ENCODE measurements at regions not wholly inside any gene's neighbourhood (a gene's known extent, or its start where the extent isn't known, plus 50 kb on each side); places are given as distances from the start of the nearest gene placed in this dataset.

DNA sequence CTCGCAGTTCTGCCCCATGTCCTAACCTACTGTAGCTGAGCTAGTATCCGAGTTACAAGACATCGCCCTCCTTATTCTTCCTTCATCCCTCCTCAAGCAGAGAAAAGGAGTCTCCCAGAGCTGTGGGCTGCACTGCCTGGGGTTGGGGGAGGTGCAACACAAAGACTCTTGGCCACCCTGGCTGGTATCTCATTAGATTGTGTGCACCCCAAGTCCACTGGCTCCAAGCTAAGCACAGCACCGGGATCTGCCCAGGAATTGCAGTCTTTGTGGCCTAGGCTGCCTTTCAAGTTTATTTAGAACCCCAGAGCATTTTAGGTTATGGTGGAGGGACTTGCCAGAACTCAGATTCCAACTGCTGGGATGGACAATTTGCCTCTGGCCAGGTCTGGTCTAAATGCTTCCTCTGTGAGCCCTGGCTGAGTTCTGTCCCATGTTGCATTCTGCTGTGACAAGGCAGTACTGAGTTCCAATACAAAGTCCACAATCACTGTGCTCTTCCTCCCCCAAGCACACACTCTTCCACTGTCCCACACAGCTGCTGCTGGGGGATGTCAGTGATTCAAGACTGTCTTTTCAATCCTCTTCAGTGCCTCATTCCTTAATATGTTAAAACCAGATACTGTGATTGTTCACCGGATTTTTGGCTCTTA lies 169.6 kb upstream of the CLEC14A start:
- ATAC-seq, result no peak
- TF ChIP-seq SNAI2 (CRISPR knock-in tag; IDR thresholded peaks at IDR 0.05), result no peak
- no peak for TF ChIP-seq TOX (CRISPR knock-in tag; IDR thresholded peaks at IDR 0.05; ENCODE audit: borderline replicate concordance)
- no peak for TF ChIP-seq ZNF70 (CRISPR knock-in tag; IDR thresholded peaks at IDR 0.05)

DNA sequence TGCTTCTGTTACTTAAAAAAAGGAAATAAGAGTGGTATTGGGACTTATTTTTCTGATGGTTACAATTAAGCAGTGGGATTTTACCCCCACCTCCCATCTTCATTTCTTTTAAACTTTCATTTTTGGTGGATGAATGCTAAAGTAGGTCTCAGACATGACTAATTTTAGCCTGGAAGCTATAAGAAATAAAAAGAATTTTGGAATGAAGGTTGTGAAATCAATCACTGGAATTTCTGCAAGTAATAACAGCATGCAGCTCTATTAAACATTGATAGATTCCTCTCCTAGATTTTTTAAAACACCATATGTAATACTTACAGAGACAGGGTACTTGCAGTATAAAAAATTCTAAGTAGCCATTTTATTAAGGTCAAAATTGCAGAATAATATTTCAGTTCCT lies 164.2 kb upstream of the CLEC14A start:
- ATAC-seq, result no peak
- TF ChIP-seq TOX (CRISPR knock-in tag; IDR thresholded peaks at IDR 0.05; ENCODE audit: borderline replicate concordance) (no peak), ESRRG (CRISPR knock-in tag; IDR thresholded peaks at IDR 0.05) (no peak), RARB (CRISPR knock-in tag; IDR thresholded peaks at IDR 0.05) (no peak), ZNF565 (CRISPR knock-in tag; conservative IDR thresholded peaks at IDR 0.05; ENCODE audit: low read depth) (no peak), ARNTL (CRISPR knock-in tag; IDR thresholded peaks at IDR 0.05; ENCODE audit: borderline replicate concordance, low read depth) (no peak), BACH2 (CRISPR knock-in tag; IDR thresholded peaks at IDR 0.05; ENCODE audit: borderline replicate concordance) (no peak), GLIS3 (CRISPR knock-in tag; IDR thresholded peaks at IDR 0.05) (no peak), SNAI2 (CRISPR knock-in tag; IDR thresholded peaks at IDR 0.05) (no peak)
- TF ChIP-seq, protein P1, sequence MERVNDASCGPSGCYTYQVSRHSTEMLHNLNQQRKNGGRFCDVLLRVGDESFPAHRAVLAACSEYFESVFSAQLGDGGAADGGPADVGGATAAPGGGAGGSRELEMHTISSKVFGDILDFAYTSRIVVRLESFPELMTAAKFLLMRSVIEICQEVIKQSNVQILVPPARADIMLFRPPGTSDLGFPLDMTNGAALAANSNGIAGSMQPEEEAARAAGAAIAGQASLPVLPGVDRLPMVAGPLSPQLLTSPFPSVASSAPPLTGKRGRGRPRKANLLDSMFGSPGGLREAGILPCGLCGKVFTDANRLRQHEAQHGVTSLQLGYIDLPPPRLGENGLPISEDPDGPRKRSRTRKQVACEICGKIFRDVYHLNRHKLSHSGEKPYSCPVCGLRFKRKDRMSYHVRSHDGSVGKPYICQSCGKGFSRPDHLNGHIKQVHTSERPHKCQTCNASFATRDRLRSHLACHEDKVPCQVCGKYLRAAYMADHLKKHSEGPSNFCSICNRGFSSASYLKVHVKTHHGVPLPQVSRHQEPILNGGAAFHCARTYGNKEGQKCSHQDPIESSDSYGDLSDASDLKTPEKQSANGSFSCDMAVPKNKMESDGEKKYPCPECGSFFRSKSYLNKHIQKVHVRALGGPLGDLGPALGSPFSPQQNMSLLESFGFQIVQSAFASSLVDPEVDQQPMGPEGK (CRISPR knock-in tag; IDR thresholded peaks at IDR 0.05; ENCODE audit: borderline replicate concordance), result no peak
- TF ChIP-seq, protein P2, sequence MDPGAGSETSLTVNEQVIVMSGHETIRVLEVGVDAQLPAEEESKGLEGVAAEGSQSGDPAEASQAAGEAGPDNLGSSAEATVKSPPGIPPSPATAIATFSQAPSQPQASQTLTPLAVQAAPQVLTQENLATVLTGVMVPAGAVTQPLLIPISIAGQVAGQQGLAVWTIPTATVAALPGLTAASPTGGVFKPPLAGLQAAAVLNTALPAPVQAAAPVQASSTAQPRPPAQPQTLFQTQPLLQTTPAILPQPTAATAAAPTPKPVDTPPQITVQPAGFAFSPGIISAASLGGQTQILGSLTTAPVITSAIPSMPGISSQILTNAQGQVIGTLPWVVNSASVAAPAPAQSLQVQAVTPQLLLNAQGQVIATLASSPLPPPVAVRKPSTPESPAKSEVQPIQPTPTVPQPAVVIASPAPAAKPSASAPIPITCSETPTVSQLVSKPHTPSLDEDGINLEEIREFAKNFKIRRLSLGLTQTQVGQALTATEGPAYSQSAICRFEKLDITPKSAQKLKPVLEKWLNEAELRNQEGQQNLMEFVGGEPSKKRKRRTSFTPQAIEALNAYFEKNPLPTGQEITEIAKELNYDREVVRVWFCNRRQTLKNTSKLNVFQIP (CRISPR knock-in tag; IDR thresholded peaks at IDR 0.05; ENCODE audit: borderline replicate concordance, low read depth), result no peak
- TF ChIP-seq, protein P3, sequence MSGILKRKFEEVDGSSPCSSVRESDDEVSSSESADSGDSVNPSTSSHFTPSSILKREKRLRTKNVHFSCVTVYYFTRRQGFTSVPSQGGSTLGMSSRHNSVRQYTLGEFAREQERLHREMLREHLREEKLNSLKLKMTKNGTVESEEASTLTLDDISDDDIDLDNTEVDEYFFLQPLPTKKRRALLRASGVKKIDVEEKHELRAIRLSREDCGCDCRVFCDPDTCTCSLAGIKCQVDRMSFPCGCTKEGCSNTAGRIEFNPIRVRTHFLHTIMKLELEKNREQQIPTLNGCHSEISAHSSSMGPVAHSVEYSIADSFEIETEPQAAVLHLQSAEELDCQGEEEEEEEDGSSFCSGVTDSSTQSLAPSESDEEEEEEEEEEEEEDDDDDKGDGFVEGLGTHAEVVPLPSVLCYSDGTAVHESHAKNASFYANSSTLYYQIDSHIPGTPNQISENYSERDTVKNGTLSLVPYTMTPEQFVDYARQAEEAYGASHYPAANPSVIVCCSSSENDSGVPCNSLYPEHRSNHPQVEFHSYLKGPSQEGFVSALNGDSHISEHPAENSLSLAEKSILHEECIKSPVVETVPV (CRISPR knock-in tag; IDR thresholded peaks at IDR 0.05), result no peak

DNA sequence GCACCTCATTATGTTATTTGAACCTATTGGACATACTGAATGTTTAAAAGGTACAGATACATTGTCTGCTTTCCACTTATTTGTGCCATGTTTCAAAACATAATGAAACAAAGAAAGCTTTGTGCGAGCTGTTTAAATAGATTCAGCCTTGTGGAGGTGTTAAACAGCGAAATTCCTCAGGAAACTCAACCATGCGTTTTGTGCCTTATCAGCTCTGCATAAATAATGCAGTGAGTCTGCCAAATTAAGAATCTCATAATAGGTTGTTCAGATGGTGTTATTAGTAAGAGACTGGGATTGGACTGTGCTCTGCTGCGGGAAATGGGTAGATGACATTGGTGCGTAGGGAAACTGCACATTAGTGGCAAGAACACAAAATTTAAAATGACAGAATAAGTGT lies 163.7 kb upstream of the CLEC14A start:
- ATAC-seq, result no peak
- TF ChIP-seq ESRRG (CRISPR knock-in tag; IDR thresholded peaks at IDR 0.05), result no peak
- no peak for TF ChIP-seq TOX (CRISPR knock-in tag; IDR thresholded peaks at IDR 0.05; ENCODE audit: borderline replicate concordance)
- TF ChIP-seq, protein P4, sequence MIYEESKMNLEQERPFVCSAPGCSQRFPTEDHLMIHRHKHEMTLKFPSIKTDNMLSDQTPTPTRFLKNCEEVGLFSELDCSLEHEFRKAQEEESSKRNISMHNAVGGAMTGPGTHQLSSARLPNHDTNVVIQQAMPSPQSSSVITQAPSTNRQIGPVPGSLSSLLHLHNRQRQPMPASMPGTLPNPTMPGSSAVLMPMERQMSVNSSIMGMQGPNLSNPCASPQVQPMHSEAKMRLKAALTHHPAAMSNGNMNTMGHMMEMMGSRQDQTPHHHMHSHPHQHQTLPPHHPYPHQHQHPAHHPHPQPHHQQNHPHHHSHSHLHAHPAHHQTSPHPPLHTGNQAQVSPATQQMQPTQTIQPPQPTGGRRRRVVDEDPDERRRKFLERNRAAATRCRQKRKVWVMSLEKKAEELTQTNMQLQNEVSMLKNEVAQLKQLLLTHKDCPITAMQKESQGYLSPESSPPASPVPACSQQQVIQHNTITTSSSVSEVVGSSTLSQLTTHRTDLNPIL (CRISPR knock-in tag; IDR thresholded peaks at IDR 0.05; ENCODE audit: low read depth), result no peak

DNA sequence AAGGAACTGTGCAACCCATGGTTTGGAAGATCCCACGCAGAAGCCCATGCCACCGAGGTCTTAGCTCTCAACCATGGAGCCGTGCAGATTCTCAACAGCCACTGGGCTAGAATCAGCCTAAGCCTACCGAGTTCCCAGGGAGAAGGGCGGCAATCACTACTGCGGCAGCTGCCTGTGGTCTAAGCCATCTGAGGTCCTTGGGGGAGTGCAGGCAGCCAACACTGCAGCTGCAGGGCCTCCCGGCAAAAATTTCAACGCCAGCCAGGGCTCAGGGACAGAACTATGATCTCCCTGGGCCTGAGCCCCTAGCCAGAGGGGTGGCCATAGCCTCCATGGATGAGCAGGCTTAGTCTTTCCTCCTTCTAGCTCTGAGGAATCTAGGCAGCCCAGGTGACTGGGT lies 156.8 kb upstream of the CLEC14A start:
- no peak for ATAC-seq
- TF ChIP-seq GLIS3 (CRISPR knock-in tag; IDR thresholded peaks at IDR 0.05) (no peak), RARB (CRISPR knock-in tag; IDR thresholded peaks at IDR 0.05) (no peak), PPARA (CRISPR knock-in tag; IDR thresholded peaks at IDR 0.05; ENCODE audit: borderline replicate concordance) (no peak), TCF4 (CRISPR knock-in tag; IDR thresholded peaks at IDR 0.05; ENCODE audit: borderline replicate concordance) (no peak), ZFP3 (CRISPR knock-in tag; IDR thresholded peaks at IDR 0.05) (no peak), ESRRG (CRISPR knock-in tag; IDR thresholded peaks at IDR 0.05) (no peak)
- TF ChIP-seq, protein P2 (CRISPR knock-in tag; IDR thresholded peaks at IDR 0.05; ENCODE audit: borderline replicate concordance, low read depth), result no peak

DNA sequence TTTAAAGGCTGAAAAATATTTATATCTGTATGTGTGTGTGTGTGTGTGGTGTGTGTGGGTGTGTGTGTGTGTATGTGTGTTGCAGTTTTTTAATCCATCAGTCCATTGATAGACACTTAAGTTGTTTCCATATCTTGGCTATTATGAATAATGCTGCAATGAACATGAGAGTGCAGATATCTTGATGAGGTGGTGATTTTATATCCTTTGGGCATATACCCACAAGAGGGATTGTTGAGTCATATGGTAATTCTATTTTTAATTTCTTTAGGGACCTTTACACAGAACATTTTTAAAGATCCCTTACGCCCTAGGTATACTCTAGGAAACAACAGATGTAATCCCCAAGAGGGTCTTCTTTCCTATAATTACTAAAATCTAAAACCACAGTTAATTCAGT lies 154.5 kb upstream of the CLEC14A start:
- no peak for ATAC-seq
- TF ChIP-seq, protein P3 (CRISPR knock-in tag; IDR thresholded peaks at IDR 0.05), result no peak
- TF ChIP-seq ZNF565 (CRISPR knock-in tag; conservative IDR thresholded peaks at IDR 0.05; ENCODE audit: low read depth) (no peak), ZNF8 (CRISPR knock-in tag; IDR thresholded peaks at IDR 0.05) (no peak)
- TF ChIP-seq, protein P5, sequence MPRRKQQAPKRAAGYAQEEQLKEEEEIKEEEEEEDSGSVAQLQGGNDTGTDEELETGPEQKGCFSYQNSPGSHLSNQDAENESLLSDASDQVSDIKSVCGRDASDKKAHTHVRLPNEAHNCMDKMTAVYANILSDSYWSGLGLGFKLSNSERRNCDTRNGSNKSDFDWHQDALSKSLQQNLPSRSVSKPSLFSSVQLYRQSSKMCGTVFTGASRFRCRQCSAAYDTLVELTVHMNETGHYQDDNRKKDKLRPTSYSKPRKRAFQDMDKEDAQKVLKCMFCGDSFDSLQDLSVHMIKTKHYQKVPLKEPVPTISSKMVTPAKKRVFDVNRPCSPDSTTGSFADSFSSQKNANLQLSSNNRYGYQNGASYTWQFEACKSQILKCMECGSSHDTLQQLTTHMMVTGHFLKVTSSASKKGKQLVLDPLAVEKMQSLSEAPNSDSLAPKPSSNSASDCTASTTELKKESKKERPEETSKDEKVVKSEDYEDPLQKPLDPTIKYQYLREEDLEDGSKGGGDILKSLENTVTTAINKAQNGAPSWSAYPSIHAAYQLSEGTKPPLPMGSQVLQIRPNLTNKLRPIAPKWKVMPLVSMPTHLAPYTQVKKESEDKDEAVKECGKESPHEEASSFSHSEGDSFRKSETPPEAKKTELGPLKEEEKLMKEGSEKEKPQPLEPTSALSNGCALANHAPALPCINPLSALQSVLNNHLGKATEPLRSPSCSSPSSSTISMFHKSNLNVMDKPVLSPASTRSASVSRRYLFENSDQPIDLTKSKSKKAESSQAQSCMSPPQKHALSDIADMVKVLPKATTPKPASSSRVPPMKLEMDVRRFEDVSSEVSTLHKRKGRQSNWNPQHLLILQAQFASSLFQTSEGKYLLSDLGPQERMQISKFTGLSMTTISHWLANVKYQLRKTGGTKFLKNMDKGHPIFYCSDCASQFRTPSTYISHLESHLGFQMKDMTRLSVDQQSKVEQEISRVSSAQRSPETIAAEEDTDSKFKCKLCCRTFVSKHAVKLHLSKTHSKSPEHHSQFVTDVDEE (CRISPR knock-in tag; IDR thresholded peaks at IDR 0.05), result no peak
- TF ChIP-seq, protein P2 (CRISPR knock-in tag; IDR thresholded peaks at IDR 0.05; ENCODE audit: borderline replicate concordance, low read depth), result no peak

All from SK-N-SH treated with all-trans-retinoic acid at 6 μM for 48 hours (cell line).